Esophagus muscularis mucosa (tissue), 4 donors: ENCODE measurements at regions not wholly inside any gene's neighbourhood (a gene's known extent, or its start where the extent isn't known, plus 50 kb on each side); places are given as distances from the start of the nearest gene placed in this dataset.

Experiments used
- DNase-seq: peaks from one replicate; pipeline ENCODE4 v3.0.0-alpha.2; 2017; ENCODE audit errors: extremely low spot score
- H3K27ac ChIP-seq, 4 donors: fragments of 200-600 bp; sonication (generic); replicated peaks in 1 of 4; 1 replicate in 3 of 4; 2 replicates in 1 of 4; pipeline ENCODE4 v1.5.1; 2016 to 2019; ENCODE audit warnings: mild to moderate bottlenecking in 1 of 4
- H3K27me3 ChIP-seq, 4 donors: fragments of 200-600 bp; sonication (generic); one replicate each; pipeline versions ENCODE4 v1.5.1 to v1.6.0; 2016 to 2019
- H3K36me3 ChIP-seq, 4 donors: fragments of 200-600 bp; sonication (generic); one replicate each; pipeline ENCODE4 v1.5.1; 2016 to 2019
- H3K4me1 ChIP-seq, 4 donors: fragments of 200-600 bp; sonication (generic); one replicate each; pipeline ENCODE4 v1.5.1; 2016 to 2019
- H3K4me3 ChIP-seq, 4 donors: fragments of 200-600 bp; sonication (generic); 1 replicate in 2 of 4; 2 replicates in 2 of 4; pipeline ENCODE4 v1.5.1; 2016 to 2019; ENCODE audit warnings: mild to moderate bottlenecking in 4 of 4, moderate library complexity in 1 of 4
- H3K9me3 ChIP-seq, 4 donors: fragments of 200-600 bp; sonication (generic); 1 replicate in 3 of 4; 2 replicates in 1 of 4; pipeline ENCODE4 v1.5.1; 2016 to 2019
- EP300 ChIP-seq: sonication (generic); formaldehyde crosslinking; IDR thresholded peaks from one replicate; pipeline ENCODE4 v1.6.1; 2017; ENCODE audit warnings: antibody characterized with exemption
- POLR2A ChIP-seq: fragments of 450-650 bp; IDR thresholded peaks from one replicate; pipeline ENCODE4 v1.6.1; 2017; ENCODE audit warnings: antibody characterized with exemption, moderate library complexity, mild to moderate bottlenecking, low read depth
- POLR2AphosphoS5 ChIP-seq, 2 donors: sonication (generic); formaldehyde crosslinking; IDR thresholded peaks; one replicate each; pipeline ENCODE4 v1.6.1; 2017; ENCODE audit warnings: antibody characterized with exemption in 2 of 2
- WGBS: methylation state at CpG from one replicate; pipeline ENCODE4 v1.1.5; 2018; 5-methylcytosine and 5-hydroxymethylcytosine counted together
- intact Hi-C: fragments of 100-400 bp; cut with DNase I; formaldehyde crosslinking; loops from one replicate; pipeline ENCODE4 v1.15.1; 2023
- TF ChIP-seq, protein P1 (sequence below), 3 experiments: fragments of 200-600 bp in 2 of 3; fragments of 450-650 bp in 1 of 3; sonication (generic) in 2 of 3; IDR thresholded peaks; one replicate each; pipeline ENCODE4 v1.5.1; 2017 to 2019; ENCODE audit warnings: antibody characterized with exemption in 3 of 3, mild to moderate bottlenecking in 2 of 3, moderate library complexity in 1 of 3

DNA sequence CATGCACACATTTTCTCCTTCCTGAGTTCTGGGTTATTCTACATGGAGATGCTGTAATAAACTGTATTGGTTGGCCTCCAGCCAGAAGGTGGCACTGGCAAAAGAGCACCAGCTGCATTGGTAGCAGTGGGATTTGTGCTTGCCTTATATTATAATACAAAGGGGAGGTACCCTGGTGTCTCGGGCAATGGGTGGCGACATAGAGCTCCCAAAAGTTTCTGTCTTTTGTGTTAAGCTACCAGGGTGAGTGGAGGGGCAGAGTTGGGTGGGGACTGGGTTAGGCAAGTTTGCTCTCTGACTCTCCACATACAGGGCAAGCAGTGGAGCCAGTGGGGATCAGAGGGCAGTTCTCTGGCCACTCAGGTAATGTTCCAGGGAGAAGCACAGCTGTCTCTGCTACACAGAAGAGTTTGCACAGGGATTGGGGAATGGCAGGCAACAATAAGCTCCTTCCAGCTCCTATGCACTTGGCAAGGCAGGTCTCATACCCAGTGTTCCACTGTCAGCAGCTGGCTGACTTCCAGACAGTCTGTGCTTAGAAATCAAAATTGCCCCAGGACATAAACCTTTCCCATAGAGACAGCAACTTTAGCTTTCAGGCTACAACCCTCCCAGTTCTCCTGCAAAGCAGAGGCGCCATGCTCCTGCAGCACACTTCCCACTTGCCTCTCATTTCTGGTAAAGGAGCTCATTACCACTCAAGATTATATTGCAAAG, 463.9 kb upstream of the PCDH7 start:
- DNase-seq: no peak
- no peaks in the 10 kb centered on the region for H3K4me1 ChIP-seq
- no peaks in the 10 kb centered on the region for H3K27me3 ChIP-seq
- intact Hi-C loops: no loop called here
- H3K27ac ChIP-seq: no peak overlapping the region
- H3K4me3 ChIP-seq: no peak overlapping the region
- WGBS: 80% methylated on average over 3 of the region's 3 CpGs
- TF ChIP-seq EP300: no peak
- no peak for TF ChIP-seq POLR2AphosphoS5 (IDR thresholded peaks at IDR 0.05)
- no peak for TF ChIP-seq POLR2A
- TF ChIP-seq, protein P1, sequence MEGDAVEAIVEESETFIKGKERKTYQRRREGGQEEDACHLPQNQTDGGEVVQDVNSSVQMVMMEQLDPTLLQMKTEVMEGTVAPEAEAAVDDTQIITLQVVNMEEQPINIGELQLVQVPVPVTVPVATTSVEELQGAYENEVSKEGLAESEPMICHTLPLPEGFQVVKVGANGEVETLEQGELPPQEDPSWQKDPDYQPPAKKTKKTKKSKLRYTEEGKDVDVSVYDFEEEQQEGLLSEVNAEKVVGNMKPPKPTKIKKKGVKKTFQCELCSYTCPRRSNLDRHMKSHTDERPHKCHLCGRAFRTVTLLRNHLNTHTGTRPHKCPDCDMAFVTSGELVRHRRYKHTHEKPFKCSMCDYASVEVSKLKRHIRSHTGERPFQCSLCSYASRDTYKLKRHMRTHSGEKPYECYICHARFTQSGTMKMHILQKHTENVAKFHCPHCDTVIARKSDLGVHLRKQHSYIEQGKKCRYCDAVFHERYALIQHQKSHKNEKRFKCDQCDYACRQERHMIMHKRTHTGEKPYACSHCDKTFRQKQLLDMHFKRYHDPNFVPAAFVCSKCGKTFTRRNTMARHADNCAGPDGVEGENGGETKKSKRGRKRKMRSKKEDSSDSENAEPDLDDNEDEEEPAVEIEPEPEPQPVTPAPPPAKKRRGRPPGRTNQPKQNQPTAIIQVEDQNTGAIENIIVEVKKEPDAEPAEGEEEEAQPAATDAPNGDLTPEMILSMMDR (IDR thresholded peaks at IDR 0.05): no peak
- no peaks in the 10 kb centered on the region for H3K36me3 ChIP-seq
- peaks cover 0 to 10% (median 5%) of the 10 kb centered on the region in 4 donors for H3K9me3 ChIP-seq

DNA sequence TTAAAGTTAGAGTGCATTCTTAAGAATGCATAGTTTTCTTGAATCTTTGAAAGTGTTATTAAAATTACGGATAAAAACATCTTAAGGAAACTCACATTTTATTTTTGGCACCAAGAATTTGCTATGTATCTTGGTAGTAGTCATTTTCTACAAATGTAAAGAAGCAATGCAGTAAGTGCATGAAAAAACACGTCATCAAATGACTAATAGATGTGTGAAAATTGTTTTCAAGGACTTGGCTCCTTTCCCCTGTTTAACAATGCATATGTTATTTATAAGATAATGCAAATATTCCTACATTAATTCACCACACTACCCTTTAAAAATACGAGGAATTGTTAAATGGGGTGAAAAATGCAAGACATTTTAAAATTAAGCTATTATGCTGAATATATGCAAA, 461.2 kb upstream of the PCDH7 start:
- WGBS: 76% methylated on average over 3 of the region's 3 CpGs
- intact Hi-C loops: no loop called here

DNA sequence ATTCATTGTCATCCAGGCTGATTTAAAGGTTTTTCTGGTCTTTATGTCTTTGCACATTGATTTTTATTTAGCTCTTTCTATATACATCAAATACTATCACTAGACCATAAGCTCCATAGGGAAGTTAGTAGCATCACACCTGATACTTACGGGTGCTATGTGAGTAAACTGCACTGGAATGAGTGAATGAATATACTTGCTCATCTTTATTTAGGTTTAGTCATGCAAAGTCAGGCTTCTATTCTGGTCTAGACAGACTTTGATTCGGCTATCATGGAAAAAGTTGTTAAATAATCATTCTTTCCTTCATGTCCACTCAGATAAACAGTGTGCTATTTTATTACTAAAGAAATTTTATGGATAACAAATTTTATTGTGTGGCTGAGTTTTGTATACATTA, 457.8 kb upstream of the PCDH7 start:
- Histone ChIP-seq H3K4me1 (no peaks in the 10 kb centered on the region), H3K9me3 (no peaks in the 10 kb centered on the region), H3K36me3 (no peaks in the 10 kb centered on the region), H3K27ac (no peak overlapping the region), H3K27me3 (no peaks in the 10 kb centered on the region), H3K4me3 (no peak overlapping the region)
- 52% methylated on average over 2 of the region's 2 CpGs for WGBS
- TF ChIP-seq POLR2A: no peak
- TF ChIP-seq EP300: no peak
- TF ChIP-seq, protein P1 (IDR thresholded peaks at IDR 0.05): no peak
- TF ChIP-seq POLR2AphosphoS5 (IDR thresholded peaks at IDR 0.05): no peak
- no peak for DNase-seq
- intact Hi-C loops: no loop called here

More for the DNA sequence above, 461.2 kb upstream of the PCDH7 start:
- H3K4me1 ChIP-seq: no peaks in the 10 kb centered on the region
- no peaks in the 10 kb centered on the region for H3K36me3 ChIP-seq
- no peak overlapping the region for H3K4me3 ChIP-seq
- TF ChIP-seq POLR2AphosphoS5 (IDR thresholded peaks at IDR 0.05) (no peak), EP300 (no peak), POLR2A (no peak)
- TF ChIP-seq, protein P1 (IDR thresholded peaks at IDR 0.05): no peak
- H3K9me3 ChIP-seq: peaks cover 0 to 9% (median under 1%) of the 10 kb centered on the region in 4 donors
- no peak overlapping the region for H3K27ac ChIP-seq
- DNase-seq: no peak
- no peaks in the 10 kb centered on the region for H3K27me3 ChIP-seq

DNA sequence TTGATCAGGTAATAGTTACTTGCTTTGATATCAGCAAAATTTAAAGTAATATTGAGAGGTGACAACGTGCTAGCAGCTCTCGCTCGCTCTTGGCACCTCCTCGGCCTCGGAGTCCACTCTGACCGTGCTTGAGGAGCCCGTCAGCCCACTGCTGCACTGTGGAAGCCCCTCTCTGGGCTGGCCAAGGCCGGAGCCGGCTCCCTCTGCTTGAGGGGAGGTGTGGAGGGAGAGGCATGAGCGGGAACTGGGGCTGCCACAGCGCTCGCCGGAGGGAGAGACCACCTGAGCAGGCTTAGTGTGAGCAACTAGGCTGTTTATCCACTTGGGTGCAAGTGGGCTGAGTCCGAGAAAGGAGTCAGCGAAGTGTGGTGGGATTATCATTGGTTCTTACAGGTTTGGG, 455.7 kb upstream of the PCDH7 start:
- Histone ChIP-seq H3K36me3 (no peaks in the 10 kb centered on the region), H3K4me3 (no peak overlapping the region), H3K4me1 (no peaks in the 10 kb centered on the region), H3K27me3 (no peaks in the 10 kb centered on the region), H3K9me3 (no peaks in the 10 kb centered on the region), H3K27ac (no peak overlapping the region)
- intact Hi-C loops: no loop called here
- DNase-seq: no peak
- 89% methylated on average over 15 of the region's 15 CpGs for WGBS
- TF ChIP-seq POLR2AphosphoS5 (IDR thresholded peaks at IDR 0.05): no peak
- TF ChIP-seq, protein P1 (IDR thresholded peaks at IDR 0.05): no peak

DNA sequence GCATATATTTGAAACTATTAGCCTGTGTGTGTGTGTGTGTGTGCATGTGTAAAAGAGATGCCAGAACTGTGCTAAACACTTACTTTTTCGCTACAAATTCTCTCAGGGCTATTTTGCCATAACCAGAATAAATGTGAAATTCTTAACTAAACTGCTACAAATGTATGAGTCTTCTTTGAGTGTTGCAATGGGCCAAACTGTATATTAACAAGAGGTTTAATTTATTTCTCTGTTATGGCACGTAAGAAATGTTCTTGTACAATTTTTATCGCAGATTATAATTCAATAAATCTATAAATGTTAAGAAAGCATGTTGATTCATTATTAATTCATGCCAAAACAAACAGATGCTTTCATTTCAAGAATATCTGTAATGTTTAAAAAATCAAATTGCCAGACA, 454.5 kb upstream of the PCDH7 start:
- TF ChIP-seq EP300: no peak
- TF ChIP-seq, protein P1 (IDR thresholded peaks at IDR 0.05): no peak
- TF ChIP-seq POLR2A: no peak
- TF ChIP-seq POLR2AphosphoS5 (IDR thresholded peaks at IDR 0.05): no peak
- H3K4me1 ChIP-seq: no peaks in the 10 kb centered on the region
- H3K27ac ChIP-seq: no peak overlapping the region
- DNase-seq: no peak
- no peak overlapping the region for H3K4me3 ChIP-seq
- H3K9me3 ChIP-seq: no peaks in the 10 kb centered on the region
- no peaks in the 10 kb centered on the region for H3K36me3 ChIP-seq
- no peaks in the 10 kb centered on the region for H3K27me3 ChIP-seq
- WGBS: 53% methylated on average over 3 of the region's 3 CpGs
- intact Hi-C loops: no loop called here
